ENCODE measurements at regions not wholly inside any gene's neighbourhood (a gene's known extent, or its start where the extent isn't known, plus 50 kb on each side); places are given as distances from the start of the nearest gene placed in this dataset.

GRCh38 chr5:29853711-29854220 lies 1339.7 kb upstream of the CDH6 start:
- H3K36me3 ChIP-seq (ENCODE audit: control insufficient read depth, insufficient read depth, low read length), result no peaks in the 10 kb centered on the region
- TF ChIP-seq CTCF (IDR thresholded peaks at IDR 0.05; ENCODE audit: insufficient read depth, low read length, poor library complexity, severe bottlenecking), result no peak
- no peaks in the 10 kb centered on the region for H3K27me3 ChIP-seq (replicated peaks; ENCODE audit: control insufficient read depth, insufficient read depth, low read length)
- no peak overlapping the region for H3K4me3 ChIP-seq (replicated peaks; ENCODE audit: low read depth, low read length)
- DNase-seq (ENCODE audit: extremely low read depth, insufficient read length), result no peak

DNA sequence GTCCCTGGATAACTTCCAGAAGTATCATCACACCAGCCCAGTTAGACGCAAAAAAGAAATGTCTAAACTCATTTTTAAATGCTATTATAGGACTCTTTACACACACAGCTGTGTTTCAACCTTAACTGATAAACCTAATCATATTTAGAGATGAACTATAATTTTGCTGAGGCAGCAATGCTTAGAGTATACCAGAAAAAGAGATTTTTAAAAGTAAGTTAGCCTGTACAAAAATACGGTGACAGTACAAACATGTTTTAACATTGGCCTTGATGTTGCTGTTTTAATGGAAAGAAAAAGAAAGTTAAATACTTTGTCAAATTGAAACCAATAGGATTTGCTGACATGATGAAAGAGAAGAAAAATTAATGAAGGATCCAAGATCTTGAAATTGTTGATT lies 1341.2 kb upstream of the CDH6 start:
- TF ChIP-seq CTCF (IDR thresholded peaks at IDR 0.05; ENCODE audit: insufficient read depth, low read length, poor library complexity, severe bottlenecking), result no peak

DNA sequence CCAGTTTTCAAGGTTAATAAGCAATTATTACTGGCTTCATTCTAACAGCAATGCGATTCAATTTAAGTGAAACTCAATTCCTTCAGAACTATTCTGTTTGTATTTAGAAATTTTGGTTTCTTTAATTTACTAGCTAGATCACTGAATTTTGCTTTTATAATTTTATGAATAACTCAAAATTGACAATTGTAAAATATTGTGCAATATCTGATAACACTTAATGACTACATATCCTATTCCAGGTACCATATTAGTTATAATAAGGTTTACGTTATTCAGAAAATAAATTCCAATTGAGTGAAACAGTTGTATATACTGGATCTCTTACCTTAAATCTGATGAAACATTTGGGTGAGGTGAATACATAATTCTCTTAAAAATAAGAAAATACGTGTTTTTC lies 1348.3 kb upstream of the CDH6 start:
- no peaks in the 10 kb centered on the region for H3K27me3 ChIP-seq (replicated peaks; ENCODE audit: control insufficient read depth, insufficient read depth, low read length)
- no peaks in the 10 kb centered on the region for H3K36me3 ChIP-seq (ENCODE audit: control insufficient read depth, insufficient read depth, low read length)
- no peak for DNase-seq (ENCODE audit: extremely low read depth, insufficient read length)
- H3K4me3 ChIP-seq (replicated peaks; ENCODE audit: low read depth, low read length), result no peak overlapping the region
- TF ChIP-seq CTCF (IDR thresholded peaks at IDR 0.05; ENCODE audit: insufficient read depth, low read length, poor library complexity, severe bottlenecking), result no peak

More for the DNA sequence above, 1341.2 kb upstream of the CDH6 start:
- DNase-seq (ENCODE audit: extremely low read depth, insufficient read length), result no peak
- H3K27me3 ChIP-seq (replicated peaks; ENCODE audit: control insufficient read depth, insufficient read depth, low read length), result no peaks in the 10 kb centered on the region
- no peak overlapping the region for H3K4me3 ChIP-seq (replicated peaks; ENCODE audit: low read depth, low read length)
- H3K36me3 ChIP-seq (ENCODE audit: control insufficient read depth, insufficient read depth, low read length), result no peaks in the 10 kb centered on the region

DNA sequence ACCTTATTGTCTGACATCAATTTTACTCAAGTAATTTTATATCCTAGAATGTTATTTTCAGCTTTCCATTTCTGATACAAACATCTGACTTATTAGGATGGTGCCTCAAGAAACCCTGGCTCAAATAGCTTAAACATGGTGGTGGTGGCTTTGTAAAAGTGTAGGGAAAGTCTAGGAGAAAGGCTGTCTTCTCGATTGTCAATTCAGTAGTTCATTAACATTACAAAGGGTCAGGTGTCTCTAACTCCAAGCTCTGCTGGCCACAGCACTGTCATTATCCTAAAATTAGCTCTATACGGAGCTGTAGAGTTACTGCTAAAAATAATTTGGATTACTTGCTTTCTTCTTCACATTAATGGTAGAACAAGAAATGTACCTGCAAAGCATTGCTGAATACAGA lies 1360.1 kb upstream of the CDH6 start:
- TF ChIP-seq CTCF (IDR thresholded peaks at IDR 0.05; ENCODE audit: insufficient read depth, low read length, poor library complexity, severe bottlenecking), result no peak
- no peaks in the 10 kb centered on the region for H3K36me3 ChIP-seq (ENCODE audit: control insufficient read depth, insufficient read depth, low read length)
- H3K27me3 ChIP-seq (replicated peaks; ENCODE audit: control insufficient read depth, insufficient read depth, low read length), result no peaks in the 10 kb centered on the region
- DNase-seq (ENCODE audit: extremely low read depth, insufficient read length), result no peak
- H3K4me3 ChIP-seq (replicated peaks; ENCODE audit: low read depth, low read length), result no peak overlapping the region

- DNase-seq (ENCODE audit: extremely low read depth, insufficient read length), result no peak
- Histone ChIP-seq H3K36me3 (ENCODE audit: control insufficient read depth, insufficient read depth, low read length) (no peaks in the 10 kb centered on the region), H3K4me3 (replicated peaks; ENCODE audit: low read depth, low read length) (no peak overlapping the region), H3K27me3 (replicated peaks; ENCODE audit: control insufficient read depth, insufficient read depth, low read length) (no peaks in the 10 kb centered on the region)
- no peak for TF ChIP-seq CTCF (IDR thresholded peaks at IDR 0.05; ENCODE audit: insufficient read depth, low read length, poor library complexity, severe bottlenecking)
Observed at GRCh38 chr5:29822521-29822920, 1371.0 kb upstream of the CDH6 start.

Measured in GM06990 (cell line).